ENCODE measurements at regions not wholly inside any gene's neighbourhood (a gene's known extent, or its start where the extent isn't known, plus 50 kb on each side); places are given as distances from the start of the nearest gene placed in this dataset.

- no peak for ATAC-seq
Observed at GRCh38 chr6:150751296-150751695, 114.2 kb upstream of the MTHFD1L start.

GRCh38 chr6:150752409-150752808 is 113.1 kb upstream of the MTHFD1L start:
- ATAC-seq = no peak

More at GRCh38 chr6:150751296-150751695, 114.2 kb upstream of the MTHFD1L start:
- no peak for TF ChIP-seq TCF4 (CRISPR knock-in tag; IDR thresholded peaks at IDR 0.05; ENCODE audit: borderline replicate concordance)
- no peak for TF ChIP-seq ISL1 (CRISPR knock-in tag; IDR thresholded peaks at IDR 0.05)
- no peak for TF ChIP-seq PATZ1 (CRISPR knock-in tag; IDR thresholded peaks at IDR 0.05; ENCODE audit: borderline replicate concordance)
- no peak for TF ChIP-seq TOX (CRISPR knock-in tag; IDR thresholded peaks at IDR 0.05; ENCODE audit: borderline replicate concordance)
- TF ChIP-seq ZNF70 (CRISPR knock-in tag; IDR thresholded peaks at IDR 0.05) = no peak
- TF ChIP-seq ZNF565 (CRISPR knock-in tag; conservative IDR thresholded peaks at IDR 0.05; ENCODE audit: low read depth) = no peak
- TF ChIP-seq ZNF8 (CRISPR knock-in tag; IDR thresholded peaks at IDR 0.05) = no peak
- TF ChIP-seq ZC3H10 (CRISPR knock-in tag; IDR thresholded peaks at IDR 0.05) = no peak
- TF ChIP-seq CSDC2 (CRISPR knock-in tag; IDR thresholded peaks at IDR 0.05) = no peak
- TF ChIP-seq ZFP30 (CRISPR knock-in tag; IDR thresholded peaks at IDR 0.05) = no peak
- no peak for TF ChIP-seq CREB5 (CRISPR knock-in tag; IDR thresholded peaks at IDR 0.05; ENCODE audit: low read depth)
- TF ChIP-seq ZFP3 (CRISPR knock-in tag; IDR thresholded peaks at IDR 0.05) = no peak
- no peak for TF ChIP-seq CSRNP3 (CRISPR knock-in tag; IDR thresholded peaks at IDR 0.05)
- no peak for TF ChIP-seq BACH2 (CRISPR knock-in tag; IDR thresholded peaks at IDR 0.05; ENCODE audit: borderline replicate concordance)
- no peak for TF ChIP-seq ESRRG (CRISPR knock-in tag; IDR thresholded peaks at IDR 0.05)
- TF ChIP-seq SNAI2 (CRISPR knock-in tag; IDR thresholded peaks at IDR 0.05) = no peak
- TF ChIP-seq ARNTL (CRISPR knock-in tag; IDR thresholded peaks at IDR 0.05; ENCODE audit: borderline replicate concordance, low read depth) = no peak
- TF ChIP-seq TSHZ2 (CRISPR knock-in tag; IDR thresholded peaks at IDR 0.05) = no peak
- no peak for TF ChIP-seq GLIS3 (CRISPR knock-in tag; IDR thresholded peaks at IDR 0.05)

More at GRCh38 chr6:150752409-150752808, 113.1 kb upstream of the MTHFD1L start:
- TF ChIP-seq ZNF70 (CRISPR knock-in tag; IDR thresholded peaks at IDR 0.05) (no peak), ESRRG (CRISPR knock-in tag; IDR thresholded peaks at IDR 0.05) (no peak), CSRNP3 (CRISPR knock-in tag; IDR thresholded peaks at IDR 0.05) (no peak), OSR1 (CRISPR knock-in tag; IDR thresholded peaks at IDR 0.05) (no peak), TCF4 (CRISPR knock-in tag; IDR thresholded peaks at IDR 0.05; ENCODE audit: borderline replicate concordance) (no peak)

Measured in SK-N-SH treated with all-trans-retinoic acid at 6 μM for 48 hours (cell line).